GM12878 (cell line): ENCODE measurements at regions not wholly inside any gene's neighbourhood (a gene's known extent, or its start where the extent isn't known, plus 50 kb on each side); places are given as distances from the start of the nearest gene placed in this dataset.

ENCODE experiments used
- ATAC-seq: fragments of 200-7000 bp; cut with Tn5 transposase; 3 replicates; pipeline ENCODE4 v1.9.1; 2020; ENCODE audit warnings: mild to moderate bottlenecking, moderate library complexity
- BruUV-seq: library from RNA; stranded (reverse); fragments of 400-500 nt; replicated peaks from 2 replicates; lab custom pipeline; 2021; lab: Mats Ljungman, UMichigan
- CTCF ChIA-PET: fragments of 300-600 bp; sonication (Branson Sonifier 250); formaldehyde crosslinking; extraction: SDS; loops from one replicate; lab custom pipeline; 2021; ENCODE audit warnings: inconsistent platforms; lab: Yijun Ruan, JAX
- POLR2A ChIA-PET: fragments of 350-600 bp; formaldehyde crosslinking; extraction: SDS; loops from one replicate; lab custom pipeline; 2021; ENCODE audit warnings: inconsistent platforms; lab: Charles Lee
- RAD21 ChIA-PET: fragments of 300-600 bp; sonication (Branson Sonifier 250); formaldehyde crosslinking; loops from one replicate; lab custom pipeline; 2023; ENCODE audit warnings: antibody characterized with exemption; ENCODE audit not compliant: unreplicated experiment; lab: Charles Lee
- SMC1A ChIA-PET: fragments of 300-600 bp; sonication (Branson Sonifier 250); formaldehyde crosslinking; loops from one replicate; lab custom pipeline; 2023; ENCODE audit not compliant: unreplicated experiment, uncharacterized antibody; lab: Charles Lee
- DNase-seq: peaks from one replicate; pipeline ENCODE4 v3.0.0-alpha.2; 2011; ENCODE audit warnings: low read depth, low spot score
- FAIRE-seq: peaks from 3 replicates; lab custom pipeline; 2011; peaks lifted over from hg19 to GRCh38; lab: Jason Lieb, UNC
- H2AFZ ChIP-seq: 2 replicates; pipeline ENCODE4 v1.6.0; 2011; ENCODE audit warnings: low read depth, low read length, control low read depth; ENCODE audit not compliant: control insufficient read depth
- H3K27ac ChIP-seq: 2 replicates; pipeline ENCODE4 v1.5.1; 2011; ENCODE audit warnings: control low read depth; ENCODE audit not compliant: control insufficient read depth, insufficient read depth
- H3K27me3 ChIP-seq, 2 experiments: replicated peaks in 1 of 2; 2 replicates each; pipeline versions ENCODE4 v1.6.0 to v1.6.1; 2011; ENCODE audit warnings: low read length in 1 of 2; ENCODE audit not compliant: control insufficient read depth in 2 of 2, insufficient read depth in 2 of 2
- H3K36me3 ChIP-seq, 2 experiments: 2 replicates each; pipeline ENCODE4 v1.5.1; 2011; ENCODE audit warnings: low read length in 1 of 2; ENCODE audit not compliant: control insufficient read depth in 2 of 2, insufficient read depth in 2 of 2
- H3K4me1 ChIP-seq: 2 replicates; pipeline ENCODE4 v1.6.1; 2011; ENCODE audit warnings: mild to moderate bottlenecking, low read length, moderate library complexity, mixed read lengths; ENCODE audit not compliant: control insufficient read depth, insufficient read depth
- H3K4me2 ChIP-seq: 2 replicates; pipeline ENCODE4 v1.6.0; 2011; ENCODE audit warnings: control low read depth; ENCODE audit not compliant: control insufficient read depth, insufficient read depth
- H3K4me3 ChIP-seq: fragments of 200-600 bp; sonication (generic); 2 replicates; pipeline ENCODE4 v1.5.1; 2016
- H3K79me2 ChIP-seq: 2 replicates; pipeline ENCODE4 v1.6.0; 2011; ENCODE audit warnings: low read length; ENCODE audit not compliant: control insufficient read depth, insufficient read depth
- H3K9ac ChIP-seq: 2 replicates; pipeline ENCODE4 v1.8.0; 2011; ENCODE audit warnings: low read length, control low read depth, mixed read lengths; ENCODE audit not compliant: control insufficient read depth, insufficient read depth
- H3K9me3 ChIP-seq: replicated peaks from 3 replicates; pipeline ENCODE4 v1.5.1; 2011; ENCODE audit warnings: mild to moderate bottlenecking, low read length; ENCODE audit not compliant: control insufficient read depth, insufficient read depth
- H4K20me1 ChIP-seq: 2 replicates; pipeline ENCODE4 v1.6.0; 2011; ENCODE audit not compliant: control insufficient read depth, insufficient read depth
- CBFB ChIP-seq: IDR thresholded peaks from 2 replicates; pipeline ENCODE4 v1.6.1; 2016; ENCODE audit warnings: antibody characterized with exemption, low read depth
- CHD1 ChIP-seq: IDR thresholded peaks from 2 replicates; pipeline ENCODE4 v1.6.1; 2012; ENCODE audit warnings: low read depth, low read length, improper control_type of control experiment
- CTCF ChIP-seq, 3 experiments: IDR thresholded peaks in 2 of 3; conservative IDR thresholded peaks in 1 of 3; 2 replicates each; pipeline ENCODE4 v1.5.1; 2011; ENCODE audit warnings: low read depth in 3 of 3, low read length in 3 of 3, mild to moderate bottlenecking in 3 of 3, control low read depth in 2 of 3, moderate library complexity in 2 of 3, inconsistent platforms in 1 of 3, mixed read lengths in 1 of 3; ENCODE audit not compliant: control insufficient read depth in 2 of 3, insufficient read depth in 1 of 3; ENCODE audit errors: extremely low read depth in 1 of 3
- IKZF1 ChIP-seq: fragments of 450-650 bp; conservative IDR thresholded peaks from 2 replicates; pipeline ENCODE4 v1.6.1; 2017; ENCODE audit warnings: antibody characterized with exemption, mild to moderate bottlenecking
- MTA2 ChIP-seq: fragments of 450-650 bp; IDR thresholded peaks from 2 replicates; pipeline ENCODE4 v1.6.1; 2016; ENCODE audit warnings: low read depth, mild to moderate bottlenecking, moderate library complexity
- NFYB ChIP-seq: IDR thresholded peaks from 2 replicates; pipeline ENCODE4 v1.6.1; 2011; ENCODE audit warnings: low read depth, mild to moderate bottlenecking, low read length, improper control_type of control experiment, moderate library complexity; ENCODE audit not compliant: insufficient read depth
- NKRF ChIP-seq: fragments of 450-650 bp; conservative IDR thresholded peaks from 2 replicates; pipeline ENCODE4 v1.6.1; 2017; ENCODE audit warnings: mild to moderate bottlenecking, moderate library complexity
- NR2F1 ChIP-seq: fragments of 450-650 bp; conservative IDR thresholded peaks from 2 replicates; pipeline ENCODE4 v1.6.1; 2017; ENCODE audit warnings: mild to moderate bottlenecking
- POLR2AphosphoS5 ChIP-seq: IDR thresholded peaks from 2 replicates; pipeline ENCODE4 v1.6.1; 2011; ENCODE audit warnings: mild to moderate bottlenecking, low read length, inconsistent platforms
- ZNF687 ChIP-seq: fragments of 450-650 bp; IDR thresholded peaks from 2 replicates; pipeline ENCODE4 v1.6.1; 2017; ENCODE audit warnings: mild to moderate bottlenecking, moderate library complexity
- ZSCAN29 ChIP-seq: fragments of 450-650 bp; IDR thresholded peaks from 2 replicates; pipeline ENCODE4 v1.6.1; 2017; ENCODE audit warnings: mild to moderate bottlenecking, moderate library complexity
- WGBS: methylation state at CpG from one replicate; pipeline ENCODE4 v1.1.6; 2016; ENCODE audit warnings: low lambda C conversion rate; ENCODE audit not compliant: insufficient replicate concordance, insufficient coverage; ENCODE audit errors: missing lambda C conversion rate; 5-methylcytosine and 5-hydroxymethylcytosine counted together
- in situ Hi-C: fragments of 300-500 bp; cut with MboI; formaldehyde crosslinking; loops from 9 replicates; pipeline ENCODE4 v1.14.3; 2018; ENCODE audit warnings: mixed read lengths
- intact Hi-C: fragments of 100-400 bp; cut with micrococcal nuclease; formaldehyde crosslinking; loops from one replicate; pipeline ENCODE4 v1.14.2; 2022; ENCODE audit not compliant: unreplicated experiment
- TF ChIP-seq, protein P1 (sequence below): fragments of 450-650 bp; formaldehyde crosslinking; IDR thresholded peaks from 2 replicates; pipeline ENCODE4 v1.4.0; 2022; ENCODE audit warnings: mild to moderate bottlenecking, moderate library complexity

GRCh38 chr1:238589843-238590435 is 699.2 kb upstream of the ZP4 start:
- Histone ChIP-seq H3K79me2 (no peaks in the 10 kb centered on the region), H3K27ac (no peak overlapping the region), H3K4me3 (no peak overlapping the region), H4K20me1 (no peaks in the 10 kb centered on the region), H3K4me1 (no peaks in the 10 kb centered on the region), H3K4me2 (no peak overlapping the region), H3K9me3 (no peaks in the 10 kb centered on the region), H3K9ac (no peak overlapping the region), H3K36me3 (no peaks in the 10 kb centered on the region), H3K27me3 (no peaks in the 10 kb centered on the region), H2AFZ (no peak overlapping the region)
- no peak for DNase-seq
- SMC1A ChIA-PET: interaction anchor here (1.5 kb wide), 1 partner anchor 17 kb away, joined by 3 read pairs; no protein-coding TSS in a partner anchor
- ATAC-seq: no peak
- no TSS peak for BruUV-seq
- TF ChIP-seq CHD1 (no peak), NFYB (no peak), ZSCAN29 (no peak), CTCF (IDR thresholded peaks at IDR 0.05 in 2 of 3, conservative IDR thresholded peaks at IDR 0.05 in 1 of 3; ENCODE audit: control insufficient read depth in 2 of 3, extremely low read depth in 1 of 3, insufficient read depth in 1 of 3, low read depth in 3 of 3, low read length in 3 of 3) (no peak), POLR2AphosphoS5 (no peak), IKZF1 (no peak), MTA2 (no peak), NR2F1 (no peak), CBFB (no peak), ZNF687 (no peak), NKRF (no peak)
- TF ChIP-seq, protein P1, sequence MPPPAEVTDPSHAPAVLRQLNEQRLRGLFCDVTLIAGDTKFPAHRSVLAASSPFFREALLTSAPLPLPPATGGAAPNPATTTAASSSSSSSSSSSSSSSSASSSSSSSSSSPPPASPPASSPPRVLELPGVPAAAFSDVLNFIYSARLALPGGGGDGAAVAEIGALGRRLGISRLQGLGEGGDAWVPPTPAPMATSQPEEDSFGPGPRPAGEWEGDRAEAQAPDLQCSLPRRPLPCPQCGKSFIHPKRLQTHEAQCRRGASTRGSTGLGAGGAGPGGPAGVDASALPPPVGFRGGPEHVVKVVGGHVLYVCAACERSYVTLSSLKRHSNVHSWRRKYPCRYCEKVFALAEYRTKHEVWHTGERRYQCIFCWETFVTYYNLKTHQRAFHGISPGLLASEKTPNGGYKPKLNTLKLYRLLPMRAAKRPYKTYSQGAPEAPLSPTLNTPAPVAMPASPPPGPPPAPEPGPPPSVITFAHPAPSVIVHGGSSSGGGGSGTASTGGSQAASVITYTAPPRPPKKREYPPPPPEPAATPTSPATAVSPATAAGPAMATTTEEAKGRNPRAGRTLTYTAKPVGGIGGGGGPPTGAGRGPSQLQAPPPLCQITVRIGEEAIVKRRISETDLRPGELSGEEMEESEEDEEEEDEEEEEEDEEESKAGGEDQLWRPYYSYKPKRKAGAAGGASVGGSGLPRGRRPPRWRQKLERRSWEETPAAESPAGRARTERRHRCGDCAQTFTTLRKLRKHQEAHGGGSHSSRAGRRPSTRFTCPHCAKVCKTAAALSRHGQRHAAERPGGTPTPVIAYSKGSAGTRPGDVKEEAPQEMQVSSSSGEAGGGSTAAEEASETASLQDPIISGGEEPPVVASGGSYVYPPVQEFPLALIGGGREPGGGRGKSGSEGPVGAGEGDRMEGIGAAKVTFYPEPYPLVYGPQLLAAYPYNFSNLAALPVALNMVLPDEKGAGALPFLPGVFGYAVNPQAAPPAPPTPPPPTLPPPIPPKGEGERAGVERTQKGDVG (CRISPR knock-in tag): no peak
- POLR2A ChIA-PET: no interaction called here
- intact Hi-C loops (no loop called here), in situ Hi-C loops (no loop called here)
- CTCF ChIA-PET: no interaction called here
- FAIRE-seq: no peak
- RAD21 ChIA-PET: no interaction called here
- WGBS: 34% methylated on average over 9 of the region's 9 CpGs
